Peyer's patch (tissue), 4 donors: ENCODE measurements at regions not wholly inside any gene's neighbourhood (a gene's known extent, or its start where the extent isn't known, plus 50 kb on each side); places are given as distances from the start of the nearest gene placed in this dataset.
A peak's percentile ranks its signal among the peaks of the same experiment; 100 is the strongest.

Experiments
- DNase-seq, 3 donors: peaks; one replicate each; pipeline ENCODE4 v3.0.0-alpha.2; 2017 to 2019
- H3K27ac ChIP-seq, 4 donors: fragments of 200-600 bp; sonication (generic); one replicate each; pipeline ENCODE4 v1.5.1; 2016 to 2019
- H3K27me3 ChIP-seq, 2 donors: fragments of 200-600 bp; sonication (generic); one replicate each; pipeline ENCODE4 v1.5.1; 2019
- H3K36me3 ChIP-seq, 3 donors: fragments of 200-600 bp; sonication (generic); one replicate each; pipeline ENCODE4 v1.5.1; 2016 to 2019
- H3K4me1 ChIP-seq, 4 donors: fragments of 200-600 bp; sonication (generic); one replicate each; pipeline ENCODE4 v1.5.1; 2016 to 2019
- H3K4me3 ChIP-seq, 4 donors: fragments of 200-600 bp; sonication (generic); 1 replicate in 3 of 4; 2 replicates in 1 of 4; pipeline ENCODE4 v1.5.1; 2016 to 2019; ENCODE audit warnings: mild to moderate bottlenecking in 1 of 4
- H3K9me3 ChIP-seq, 4 donors: fragments of 200-600 bp; sonication (generic); one replicate each; pipeline ENCODE4 v1.5.1; 2016 to 2019; ENCODE audit warnings: mild to moderate bottlenecking in 1 of 4
- POLR2A ChIP-seq, 2 donors: fragments of 450-650 bp; IDR thresholded peaks; one replicate each; pipeline ENCODE4 v1.5.1; 2017; ENCODE audit warnings: antibody characterized with exemption in 2 of 2, mild to moderate bottlenecking in 2 of 2, moderate library complexity in 2 of 2
- TF ChIP-seq, protein P1 (sequence below), 6 experiments: fragments of 450-650 bp in 4 of 6; fragments of 200-600 bp in 2 of 6; sonication (generic) in 1 of 6; IDR thresholded peaks; one replicate each; pipeline ENCODE4 v1.5.1; 2017 to 2019; ENCODE audit warnings: antibody characterized with exemption in 6 of 6, mild to moderate bottlenecking in 3 of 6, moderate library complexity in 1 of 6

DNA sequence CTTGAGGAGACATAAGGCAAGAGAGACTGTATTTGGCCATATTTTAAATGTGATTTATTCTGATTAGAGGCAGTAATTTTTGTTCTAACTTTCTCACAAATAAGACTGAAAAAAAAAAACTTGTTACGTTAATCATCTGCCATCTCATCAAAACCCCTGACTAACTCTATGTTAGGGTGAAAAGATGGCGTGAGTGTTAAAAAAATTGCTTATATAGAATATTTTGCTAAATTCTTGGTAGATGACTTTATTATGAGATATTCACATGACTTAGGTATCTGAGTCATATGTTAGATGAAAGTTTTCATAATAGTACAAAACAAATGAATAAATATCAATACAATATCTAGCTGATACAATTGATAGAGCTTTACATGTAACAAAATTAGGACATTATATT is 1508.7 kb upstream of the TMEFF2 start:
- Histone ChIP-seq H3K36me3 (no peaks in the 10 kb centered on the region), H3K27ac (no peak overlapping the region), H3K27me3 (no peaks in the 10 kb centered on the region), H3K9me3 (no peaks in the 10 kb centered on the region), H3K4me3 (no peak overlapping the region), H3K4me1 (no peaks in the 10 kb centered on the region)
- DNase-seq: no peak
- TF ChIP-seq, protein P1, sequence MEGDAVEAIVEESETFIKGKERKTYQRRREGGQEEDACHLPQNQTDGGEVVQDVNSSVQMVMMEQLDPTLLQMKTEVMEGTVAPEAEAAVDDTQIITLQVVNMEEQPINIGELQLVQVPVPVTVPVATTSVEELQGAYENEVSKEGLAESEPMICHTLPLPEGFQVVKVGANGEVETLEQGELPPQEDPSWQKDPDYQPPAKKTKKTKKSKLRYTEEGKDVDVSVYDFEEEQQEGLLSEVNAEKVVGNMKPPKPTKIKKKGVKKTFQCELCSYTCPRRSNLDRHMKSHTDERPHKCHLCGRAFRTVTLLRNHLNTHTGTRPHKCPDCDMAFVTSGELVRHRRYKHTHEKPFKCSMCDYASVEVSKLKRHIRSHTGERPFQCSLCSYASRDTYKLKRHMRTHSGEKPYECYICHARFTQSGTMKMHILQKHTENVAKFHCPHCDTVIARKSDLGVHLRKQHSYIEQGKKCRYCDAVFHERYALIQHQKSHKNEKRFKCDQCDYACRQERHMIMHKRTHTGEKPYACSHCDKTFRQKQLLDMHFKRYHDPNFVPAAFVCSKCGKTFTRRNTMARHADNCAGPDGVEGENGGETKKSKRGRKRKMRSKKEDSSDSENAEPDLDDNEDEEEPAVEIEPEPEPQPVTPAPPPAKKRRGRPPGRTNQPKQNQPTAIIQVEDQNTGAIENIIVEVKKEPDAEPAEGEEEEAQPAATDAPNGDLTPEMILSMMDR (IDR thresholded peaks at IDR 0.05): no peak
- no peak for TF ChIP-seq POLR2A (IDR thresholded peaks at IDR 0.05)

- H3K27ac ChIP-seq: no peak overlapping the region
- H3K4me1 ChIP-seq: no peaks in the 10 kb centered on the region
- no peak for DNase-seq
- H3K27me3 ChIP-seq: no peaks in the 10 kb centered on the region
- H3K4me3 ChIP-seq: no peak overlapping the region
- no peaks in the 10 kb centered on the region for H3K36me3 ChIP-seq
- H3K9me3 ChIP-seq: no peaks in the 10 kb centered on the region
- no peak for TF ChIP-seq POLR2A (IDR thresholded peaks at IDR 0.05)
- TF ChIP-seq, protein P1 (IDR thresholded peaks at IDR 0.05): no peak
Measured at GRCh38 chr2:193701484-193701883, 1506.8 kb upstream of the TMEFF2 start.

GRCh38 chr2:193695367-193695766 is 1500.6 kb upstream of the TMEFF2 start:
- TF ChIP-seq, protein P1 (IDR thresholded peaks at IDR 0.05): peak in 1 of 6 experiments; percentile 7
- TF ChIP-seq POLR2A (IDR thresholded peaks at IDR 0.05): no peak
- no peaks in the 10 kb centered on the region for H3K9me3 ChIP-seq
- no peak overlapping the region for H3K4me3 ChIP-seq
- no peak for DNase-seq
- H3K27ac ChIP-seq: no peak overlapping the region
- H3K36me3 ChIP-seq: no peaks in the 10 kb centered on the region
- no peaks in the 10 kb centered on the region for H3K27me3 ChIP-seq
- no peaks in the 10 kb centered on the region for H3K4me1 ChIP-seq

DNA sequence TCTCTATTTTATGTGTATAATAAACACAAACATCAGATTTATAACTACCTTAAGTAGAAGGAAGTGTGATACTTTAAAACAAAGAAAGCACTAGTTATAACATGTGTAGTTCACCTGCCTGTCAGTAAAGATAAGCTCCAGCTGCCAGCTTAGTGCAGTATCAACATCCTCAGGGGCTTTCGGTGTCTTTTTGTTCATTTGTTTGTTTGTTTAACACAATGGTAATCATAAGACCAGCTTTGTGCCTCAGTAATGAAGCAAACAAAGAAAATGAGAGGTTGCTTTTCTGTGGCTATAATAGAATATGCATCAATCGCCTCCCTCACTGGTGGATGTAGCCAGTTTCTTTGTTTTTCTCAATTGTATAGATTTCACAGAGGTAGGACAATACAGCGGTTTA is 1499.0 kb upstream of the TMEFF2 start:
- no peak overlapping the region for H3K27ac ChIP-seq
- H3K36me3 ChIP-seq: no peaks in the 10 kb centered on the region
- no peaks in the 10 kb centered on the region for H3K27me3 ChIP-seq
- no peak for DNase-seq
- H3K4me1 ChIP-seq: no peaks in the 10 kb centered on the region
- no peak for TF ChIP-seq POLR2A (IDR thresholded peaks at IDR 0.05)
- TF ChIP-seq, protein P1 (IDR thresholded peaks at IDR 0.05): no peak
- no peak overlapping the region for H3K4me3 ChIP-seq
- H3K9me3 ChIP-seq: no peaks in the 10 kb centered on the region

GRCh38 chr2:193690572-193690971 is 1495.8 kb upstream of the TMEFF2 start:
- TF ChIP-seq, protein P1 (IDR thresholded peaks at IDR 0.05): no peak
- TF ChIP-seq POLR2A (IDR thresholded peaks at IDR 0.05): no peak
- DNase-seq: no peak
- Histone ChIP-seq H3K9me3 (no peaks in the 10 kb centered on the region), H3K4me1 (no peaks in the 10 kb centered on the region), H3K27ac (no peak overlapping the region), H3K27me3 (no peaks in the 10 kb centered on the region), H3K4me3 (no peak overlapping the region), H3K36me3 (no peaks in the 10 kb centered on the region)

- TF ChIP-seq POLR2A (IDR thresholded peaks at IDR 0.05): no peak
- TF ChIP-seq, protein P1 (IDR thresholded peaks at IDR 0.05): no peak
- H3K36me3 ChIP-seq: no peaks in the 10 kb centered on the region
- no peak for DNase-seq
- H3K27ac ChIP-seq: no peak overlapping the region
- no peak overlapping the region for H3K4me3 ChIP-seq
- H3K9me3 ChIP-seq: no peaks in the 10 kb centered on the region
- H3K4me1 ChIP-seq: no peaks in the 10 kb centered on the region
- no peaks in the 10 kb centered on the region for H3K27me3 ChIP-seq
Measured at GRCh38 chr2:193687195-193687594, 1492.5 kb upstream of the TMEFF2 start.
